ENCODE measurements at regions not wholly inside any gene's neighbourhood (a gene's known extent, or its start where the extent isn't known, plus 50 kb on each side); places are given as distances from the start of the nearest gene placed in this dataset.

GRCh38 chr21:28539623-28539988 is 453.1 kb downstream of the LTN1 start:
- DNase-seq (no peak), ATAC-seq (no peak)
- no peaks in the 10 kb centered on the region for H3K4me1 ChIP-seq

GRCh38 chr21:28538987-28539622 is 453.6 kb downstream of the LTN1 start:
- 90 to 93% (median 91%) methylated on average over 3 of the region's 3 CpGs for WGBS, 3 donors
- TF ChIP-seq CTCF (IDR thresholded peaks at IDR 0.05): no peak
- ATAC-seq (no peak), DNase-seq (no peak)
- H3K4me3 ChIP-seq: no peak overlapping the region
- no peaks in the 10 kb centered on the region for H3K36me3 ChIP-seq (ENCODE audit: insufficient read depth in 1 of 2, low read depth in 1 of 2)
- H3K4me1 ChIP-seq: no peaks in the 10 kb centered on the region
- H3K27ac ChIP-seq: no peak overlapping the region
- H3K9me3 ChIP-seq: no peaks in the 10 kb centered on the region
- no peaks in the 10 kb centered on the region for H3K27me3 ChIP-seq (ENCODE audit: insufficient read depth in 3 of 3, low read length in 2 of 3)
- intact Hi-C loops (cut with DNase I): no loop called here

More at GRCh38 chr21:28539623-28539988, 453.1 kb downstream of the LTN1 start:
- Histone ChIP-seq H3K9me3 (no peaks in the 10 kb centered on the region), H3K4me3 (no peak overlapping the region), H3K27ac (no peak overlapping the region), H3K36me3 (ENCODE audit: insufficient read depth in 1 of 2, low read depth in 1 of 2) (no peaks in the 10 kb centered on the region), H3K27me3 (ENCODE audit: insufficient read depth in 3 of 3, low read length in 2 of 3) (no peaks in the 10 kb centered on the region)
- intact Hi-C loops (cut with DNase I): no loop called here
- no peak for TF ChIP-seq CTCF (IDR thresholded peaks at IDR 0.05)

GRCh38 chr21:28537371-28538079 is 455.2 kb downstream of the LTN1 start:
- H3K4me3 ChIP-seq: no peak overlapping the region
- WGBS, 3 donors: 51 to 65% (median 52%) methylated on average over 4 of the region's 4 CpGs
- intact Hi-C loops (cut with DNase I): no loop called here
- no peak for TF ChIP-seq CTCF (IDR thresholded peaks at IDR 0.05)
- H3K27me3 ChIP-seq (ENCODE audit: insufficient read depth in 3 of 3, low read length in 2 of 3): no peaks in the 10 kb centered on the region
- no peaks in the 10 kb centered on the region for H3K4me1 ChIP-seq
- H3K36me3 ChIP-seq (ENCODE audit: insufficient read depth in 1 of 2, low read depth in 1 of 2): no peaks in the 10 kb centered on the region
- ATAC-seq (no peak), DNase-seq (no peak)
- no peaks in the 10 kb centered on the region for H3K9me3 ChIP-seq
- no peak overlapping the region for H3K27ac ChIP-seq

GRCh38 chr21:28532446-28532845 is 460.2 kb downstream of the LTN1 start:
- Histone ChIP-seq H3K27ac (no peak overlapping the region), H3K4me1 (no peaks in the 10 kb centered on the region), H3K9me3 (no peaks in the 10 kb centered on the region), H3K27me3 (ENCODE audit: insufficient read depth in 3 of 3, low read length in 2 of 3) (no peaks in the 10 kb centered on the region), H3K36me3 (ENCODE audit: insufficient read depth in 1 of 2, low read depth in 1 of 2) (no peaks in the 10 kb centered on the region), H3K4me3 (no peak overlapping the region)
- no peak for TF ChIP-seq CTCF (IDR thresholded peaks at IDR 0.05)
- intact Hi-C loops (cut with DNase I): no loop called here
- DNase-seq (no peak), ATAC-seq (no peak)

DNA sequence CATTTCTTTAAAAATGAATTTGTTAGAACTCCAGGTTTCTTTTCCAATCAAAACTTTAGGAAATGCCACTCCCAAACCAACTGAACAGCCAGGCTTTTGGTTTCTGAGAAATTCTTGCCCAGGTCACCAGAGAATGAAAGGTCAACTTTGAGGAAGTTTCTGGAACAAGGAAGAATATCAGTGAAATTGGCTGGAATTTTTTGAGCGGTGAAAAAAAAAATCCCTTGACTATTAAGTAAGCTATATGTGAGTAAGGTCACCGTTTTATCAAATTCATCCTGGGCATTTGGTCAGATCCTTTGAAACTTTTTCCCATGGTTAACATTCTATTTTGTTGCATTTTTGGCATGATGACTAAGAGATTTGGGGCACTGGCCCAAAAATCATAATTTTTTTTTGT is 469.3 kb downstream of the LTN1 start:
- 13 to 30% (median 19%) methylated on average over 2 of the region's 2 CpGs for WGBS, 3 donors
- H3K36me3 ChIP-seq (ENCODE audit: insufficient read depth in 1 of 2, low read depth in 1 of 2): no peaks in the 10 kb centered on the region
- H3K27ac ChIP-seq: no peak overlapping the region
- no peak for TF ChIP-seq CTCF (IDR thresholded peaks at IDR 0.05)
- DNase-seq (no peak), ATAC-seq (no peak)
- intact Hi-C loops (cut with DNase I): no loop called here
- H3K27me3 ChIP-seq (ENCODE audit: insufficient read depth in 3 of 3, low read length in 2 of 3): no peaks in the 10 kb centered on the region
- H3K9me3 ChIP-seq: no peaks in the 10 kb centered on the region
- H3K4me1 ChIP-seq: no peaks in the 10 kb centered on the region
- no peak overlapping the region for H3K4me3 ChIP-seq

All from psoas muscle (tissue), 7 donors.